ENCODE measurements at regions not wholly inside any gene's neighbourhood (a gene's known extent, or its start where the extent isn't known, plus 50 kb on each side); places are given as distances from the start of the nearest gene placed in this dataset.
A peak's percentile ranks its signal among the peaks of the same experiment; 100 is the strongest.

DNA sequence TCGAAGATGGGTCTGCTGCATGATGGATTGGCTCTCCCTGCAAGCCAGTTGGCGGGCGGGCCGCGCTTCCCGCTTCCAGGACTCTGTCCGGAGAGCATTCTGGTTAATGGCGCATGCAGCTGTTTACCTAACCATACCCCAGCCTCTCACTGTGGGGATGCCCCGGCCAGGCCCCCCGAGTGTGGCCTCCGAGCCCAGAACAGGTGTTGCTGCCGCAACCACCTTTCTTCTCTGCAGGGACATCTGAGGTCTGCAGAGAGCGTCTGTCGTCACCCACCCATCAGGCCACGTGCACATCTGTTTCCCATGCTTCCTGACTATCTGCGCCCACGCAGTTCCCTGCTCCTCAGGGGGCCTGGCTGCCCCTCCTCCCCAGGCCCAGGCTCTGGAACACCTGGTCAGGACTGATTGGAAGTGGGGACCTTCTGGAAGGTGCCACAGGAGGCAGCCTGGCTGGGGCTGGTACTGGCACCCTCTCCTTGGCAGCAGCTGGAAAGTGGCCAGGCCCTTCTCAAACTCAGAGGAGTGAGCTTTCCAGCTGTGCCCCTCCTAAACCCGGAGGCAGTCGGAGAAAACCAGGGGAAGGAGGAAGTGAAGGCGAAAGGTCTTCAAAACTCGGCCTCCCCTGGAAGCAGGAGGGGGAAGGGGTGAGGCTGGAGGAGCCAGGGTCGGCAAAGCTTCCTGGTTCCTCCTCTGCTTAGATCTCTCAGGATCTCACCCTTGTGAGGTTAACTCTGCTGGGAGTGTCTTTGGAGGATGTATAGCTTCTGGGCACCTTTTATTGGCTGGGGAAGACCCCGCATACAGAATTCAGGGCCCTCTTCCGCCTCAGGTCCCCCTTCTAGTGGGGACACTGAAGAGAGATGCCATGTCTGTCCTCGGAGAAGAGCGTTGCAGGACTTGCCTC is 64.5 kb upstream of the CIBAR2 start:
- Histone ChIP-seq H3K4me1 (peaks cover 50% of the 10 kb centered on the region), H3K36me3 (no peaks in the 10 kb centered on the region), H3K4me3 (no peak overlapping the region), H3K27me3 (ENCODE audit: low read depth) (peaks cover 5% of the 10 kb centered on the region), H3K27ac (no peak overlapping the region), H3K9me3 (no peaks in the 10 kb centered on the region)
- intact Hi-C loops (cut with DNase I), result no loop called here
- TF ChIP-seq, protein P1, sequence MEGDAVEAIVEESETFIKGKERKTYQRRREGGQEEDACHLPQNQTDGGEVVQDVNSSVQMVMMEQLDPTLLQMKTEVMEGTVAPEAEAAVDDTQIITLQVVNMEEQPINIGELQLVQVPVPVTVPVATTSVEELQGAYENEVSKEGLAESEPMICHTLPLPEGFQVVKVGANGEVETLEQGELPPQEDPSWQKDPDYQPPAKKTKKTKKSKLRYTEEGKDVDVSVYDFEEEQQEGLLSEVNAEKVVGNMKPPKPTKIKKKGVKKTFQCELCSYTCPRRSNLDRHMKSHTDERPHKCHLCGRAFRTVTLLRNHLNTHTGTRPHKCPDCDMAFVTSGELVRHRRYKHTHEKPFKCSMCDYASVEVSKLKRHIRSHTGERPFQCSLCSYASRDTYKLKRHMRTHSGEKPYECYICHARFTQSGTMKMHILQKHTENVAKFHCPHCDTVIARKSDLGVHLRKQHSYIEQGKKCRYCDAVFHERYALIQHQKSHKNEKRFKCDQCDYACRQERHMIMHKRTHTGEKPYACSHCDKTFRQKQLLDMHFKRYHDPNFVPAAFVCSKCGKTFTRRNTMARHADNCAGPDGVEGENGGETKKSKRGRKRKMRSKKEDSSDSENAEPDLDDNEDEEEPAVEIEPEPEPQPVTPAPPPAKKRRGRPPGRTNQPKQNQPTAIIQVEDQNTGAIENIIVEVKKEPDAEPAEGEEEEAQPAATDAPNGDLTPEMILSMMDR (IDR thresholded peaks at IDR 0.05), result no peak
- DNase-seq (peak; percentile 35), ATAC-seq (no peak)

DNA sequence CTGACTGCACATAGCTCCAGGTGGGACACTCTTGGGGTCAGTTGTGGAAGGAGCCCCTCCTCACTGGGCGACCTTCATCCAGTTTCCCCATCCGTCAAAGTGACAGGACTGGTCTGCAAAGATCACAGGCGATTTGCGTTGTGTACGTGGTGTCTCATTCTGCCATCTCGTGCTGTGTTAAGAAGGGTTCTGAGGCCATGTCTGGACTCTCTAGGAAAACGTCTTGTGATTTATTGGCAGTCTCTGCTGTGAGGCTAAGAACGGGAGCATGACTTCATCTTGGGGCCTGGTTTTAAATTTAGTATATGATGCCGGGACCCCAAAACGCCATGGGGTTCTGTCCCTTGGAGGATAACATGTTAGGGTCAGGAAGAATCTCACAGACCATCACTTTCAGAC is 65.2 kb upstream of the CIBAR2 start:
- Histone ChIP-seq H3K4me3 (no peak overlapping the region), H3K27ac (no peak overlapping the region), H3K9me3 (no peaks in the 10 kb centered on the region), H3K36me3 (no peaks in the 10 kb centered on the region), H3K4me1 (peaks cover 44% of the 10 kb centered on the region), H3K27me3 (ENCODE audit: low read depth) (peaks cover 3% of the 10 kb centered on the region)
- DNase-seq, result no peak
- TF ChIP-seq, protein P1 (IDR thresholded peaks at IDR 0.05), result no peak
- no peak for ATAC-seq
- intact Hi-C loops (cut with DNase I), result no loop called here

DNA sequence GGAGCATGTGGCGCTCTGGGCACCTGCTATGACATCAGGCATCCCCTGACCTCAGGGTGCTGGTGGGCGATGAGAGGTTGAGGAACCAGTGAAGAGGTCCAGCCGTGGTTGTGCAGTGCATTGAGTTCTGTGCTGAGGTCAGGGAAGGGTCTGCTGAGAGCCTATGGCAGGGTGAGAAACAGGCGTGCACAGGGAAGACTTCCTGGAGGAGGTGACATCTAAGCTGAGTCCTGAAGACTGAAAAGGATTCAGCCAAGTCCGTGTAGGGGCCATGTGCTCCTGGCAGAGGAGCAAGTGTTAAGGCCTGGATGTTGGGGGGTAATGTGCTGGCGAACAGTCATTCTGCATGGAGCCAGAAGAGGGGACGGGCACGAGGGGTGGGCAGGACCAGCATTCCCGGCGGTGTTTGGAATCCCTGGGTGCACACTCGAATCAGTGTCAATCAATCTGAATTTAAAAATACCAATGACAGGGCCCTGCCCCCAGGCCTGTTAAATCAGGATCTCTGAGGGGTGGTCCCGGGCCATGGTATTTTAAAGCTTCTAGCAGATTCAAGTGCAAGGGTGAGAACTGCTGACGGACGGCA is 65.8 kb upstream of the CIBAR2 start:
- TF ChIP-seq, protein P1 (IDR thresholded peaks at IDR 0.05), result no peak
- intact Hi-C loops (cut with DNase I), result no loop called here
- no peak overlapping the region for H3K4me3 ChIP-seq

DNA sequence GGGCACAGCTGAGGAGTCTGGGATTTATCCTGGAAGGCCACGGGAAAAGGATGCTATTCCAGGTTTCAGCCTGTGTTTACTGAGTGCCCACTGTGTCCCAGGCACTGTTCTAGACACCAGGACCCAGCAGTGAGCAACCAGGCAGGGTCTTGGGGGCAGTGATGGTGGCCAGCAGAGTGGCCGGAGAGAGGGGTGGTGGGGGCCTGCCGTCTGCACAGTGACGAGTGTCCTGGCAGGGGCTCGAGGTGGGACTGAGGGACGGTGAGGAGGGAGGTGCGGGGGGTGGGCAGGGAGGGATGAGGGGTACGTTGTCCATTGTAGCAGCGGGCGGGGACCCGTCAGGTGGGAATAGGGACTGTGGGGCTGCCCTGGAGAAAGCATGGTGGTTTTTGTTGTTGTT is 66.3 kb upstream of the CIBAR2 start:
- Histone ChIP-seq H3K4me1 (peaks cover 32% of the 10 kb centered on the region), H3K4me3 (no peak overlapping the region), H3K27me3 (ENCODE audit: low read depth) (no peaks in the 10 kb centered on the region), H3K36me3 (no peaks in the 10 kb centered on the region), H3K9me3 (peaks cover 2% of the 10 kb centered on the region), H3K27ac (no peak overlapping the region)
- DNase-seq (peak; percentile 17), ATAC-seq (no peak)
- intact Hi-C loops (cut with DNase I), result no loop called here
- TF ChIP-seq, protein P1 (IDR thresholded peaks at IDR 0.05), result no peak

More for the DNA sequence above, 65.8 kb upstream of the CIBAR2 start:
- Histone ChIP-seq H3K36me3 (no peaks in the 10 kb centered on the region), H3K27me3 (ENCODE audit: low read depth) (no peaks in the 10 kb centered on the region), H3K9me3 (no peaks in the 10 kb centered on the region), H3K27ac (no peak overlapping the region), H3K4me1 (peaks cover 37% of the 10 kb centered on the region)
- ATAC-seq, result no peak
- DNase-seq, result peak; percentile 36

DNA sequence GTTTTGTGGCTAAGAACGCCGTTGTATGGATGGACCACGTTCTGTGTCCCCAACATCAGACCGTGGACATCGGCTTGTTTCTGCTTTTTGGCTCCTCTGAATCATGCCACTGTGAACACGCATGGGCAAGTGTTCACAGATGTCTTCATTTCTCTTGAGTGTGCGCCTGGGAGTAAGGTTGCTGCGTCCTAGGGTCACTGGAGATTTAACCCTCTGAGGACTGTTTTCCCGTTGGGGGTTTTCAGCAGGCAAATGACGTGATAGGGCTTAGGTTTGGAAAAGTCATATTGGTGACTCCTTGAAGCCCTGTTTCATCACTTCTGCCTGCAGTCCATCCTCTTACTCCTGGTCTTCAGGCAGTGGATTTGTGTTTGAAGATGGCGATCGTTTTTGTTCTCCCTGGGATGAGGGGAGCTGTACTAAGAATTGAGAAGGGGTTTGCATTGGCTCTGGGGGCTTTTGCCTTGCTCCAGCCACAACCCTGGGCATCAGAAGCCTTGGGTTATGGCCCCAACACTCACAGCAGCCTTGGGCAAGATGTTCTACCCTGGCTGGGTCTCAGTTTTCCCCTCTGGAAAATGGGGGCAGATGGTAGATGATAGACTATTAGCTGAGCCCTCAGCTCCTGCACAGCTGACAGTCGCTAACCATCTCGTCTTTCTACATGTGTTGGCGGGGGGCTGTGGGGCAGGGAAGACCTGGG is 67.2 kb upstream of the CIBAR2 start:
- no peak overlapping the region for H3K4me3 ChIP-seq
- no peak overlapping the region for H3K27ac ChIP-seq
- H3K4me1 ChIP-seq, result peaks cover 23% of the 10 kb centered on the region
- no peaks in the 10 kb centered on the region for H3K36me3 ChIP-seq
- H3K9me3 ChIP-seq, result peaks cover 11% of the 10 kb centered on the region
- TF ChIP-seq, protein P1 (IDR thresholded peaks at IDR 0.05), result no peak
- intact Hi-C loops (cut with DNase I), result no loop called here
- no peak for DNase-seq
- no peak for ATAC-seq
- H3K27me3 ChIP-seq (ENCODE audit: low read depth), result no peaks in the 10 kb centered on the region

All from lower lobe of right lung (tissue), 2 donors.